ENCODE measurements at regions not wholly inside any gene's neighbourhood (a gene's known extent, or its start where the extent isn't known, plus 50 kb on each side); places are given as distances from the start of the nearest gene placed in this dataset.

DNA sequence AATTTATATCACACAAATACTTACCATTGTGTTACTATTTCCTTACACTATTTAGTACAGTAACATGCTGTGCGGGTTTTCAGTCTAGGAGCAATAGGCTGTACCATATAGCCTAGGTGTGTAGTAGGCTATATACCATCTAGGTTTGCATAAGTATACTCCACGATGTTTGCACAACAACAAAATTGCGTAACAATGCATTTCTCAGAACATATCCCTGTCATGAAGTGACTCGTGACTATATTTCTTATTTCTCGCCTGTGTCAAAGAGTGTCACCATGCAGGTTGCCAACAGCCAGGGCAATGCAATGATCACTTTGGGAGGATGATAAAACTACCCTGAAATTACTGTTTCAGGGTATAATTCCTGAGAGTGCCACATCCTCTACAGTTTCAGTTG, 65.6 kb upstream of the CD180 start:
- peaks cover 3% of the 10 kb centered on the region for H3K9me3 Mint-ChIP-seq (ENCODE audit: low read depth, unreplicated experiment)
- CTCF ChIA-PET: no interaction called here
- no TSS peak for BruUV-seq (replicated peaks)
- H3K4me3 Mint-ChIP-seq (ENCODE audit: low read depth, unreplicated experiment): no peak overlapping the region
- H3K4me1 Mint-ChIP-seq (ENCODE audit: low read depth, unreplicated experiment): peaks cover 6% of the 10 kb centered on the region
- intact Hi-C loops (cut with micrococcal nuclease; ENCODE audit: unreplicated experiment): no loop called here
- no peaks in the 10 kb centered on the region for H3K36me3 Mint-ChIP-seq (ENCODE audit: insufficient read depth, unreplicated experiment)
- no peak for DNase-seq
- H3K27ac Mint-ChIP-seq (ENCODE audit: unreplicated experiment): no peak overlapping the region
- TF ChIP-seq, protein P1, sequence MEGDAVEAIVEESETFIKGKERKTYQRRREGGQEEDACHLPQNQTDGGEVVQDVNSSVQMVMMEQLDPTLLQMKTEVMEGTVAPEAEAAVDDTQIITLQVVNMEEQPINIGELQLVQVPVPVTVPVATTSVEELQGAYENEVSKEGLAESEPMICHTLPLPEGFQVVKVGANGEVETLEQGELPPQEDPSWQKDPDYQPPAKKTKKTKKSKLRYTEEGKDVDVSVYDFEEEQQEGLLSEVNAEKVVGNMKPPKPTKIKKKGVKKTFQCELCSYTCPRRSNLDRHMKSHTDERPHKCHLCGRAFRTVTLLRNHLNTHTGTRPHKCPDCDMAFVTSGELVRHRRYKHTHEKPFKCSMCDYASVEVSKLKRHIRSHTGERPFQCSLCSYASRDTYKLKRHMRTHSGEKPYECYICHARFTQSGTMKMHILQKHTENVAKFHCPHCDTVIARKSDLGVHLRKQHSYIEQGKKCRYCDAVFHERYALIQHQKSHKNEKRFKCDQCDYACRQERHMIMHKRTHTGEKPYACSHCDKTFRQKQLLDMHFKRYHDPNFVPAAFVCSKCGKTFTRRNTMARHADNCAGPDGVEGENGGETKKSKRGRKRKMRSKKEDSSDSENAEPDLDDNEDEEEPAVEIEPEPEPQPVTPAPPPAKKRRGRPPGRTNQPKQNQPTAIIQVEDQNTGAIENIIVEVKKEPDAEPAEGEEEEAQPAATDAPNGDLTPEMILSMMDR (IDR thresholded peaks at IDR 0.05; ENCODE audit: unreplicated experiment): no peak
- H3K27me3 Mint-ChIP-seq (ENCODE audit: unreplicated experiment): no peaks in the 10 kb centered on the region

- H3K27ac Mint-ChIP-seq (ENCODE audit: unreplicated experiment): no peak overlapping the region
Measured at GRCh38 chr5:67259548-67260215, 63.1 kb upstream of the CD180 start.

DNA sequence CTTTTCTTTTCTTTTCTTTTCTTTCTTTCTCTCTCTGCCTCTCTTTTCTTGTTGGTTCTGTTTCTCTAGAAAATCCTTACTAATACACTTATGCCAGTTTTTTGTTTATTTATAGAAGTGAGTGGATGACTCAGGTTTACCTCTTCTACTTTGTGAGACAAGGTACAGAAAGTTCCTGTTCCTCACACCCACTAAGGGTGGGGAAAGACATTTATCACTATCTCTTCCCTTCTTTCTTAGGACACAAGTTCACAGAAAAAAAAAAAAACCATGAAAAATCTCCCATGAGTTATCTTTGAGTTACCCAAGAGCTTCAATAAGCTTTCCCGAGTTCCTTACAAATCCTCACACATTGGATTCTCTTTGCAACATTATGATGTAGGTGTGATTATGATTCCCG, 60.9 kb upstream of the CD180 start:
- peaks cover 3% of the 10 kb centered on the region for H3K9me3 Mint-ChIP-seq (ENCODE audit: low read depth, unreplicated experiment)
- no TSS peak for BruUV-seq (replicated peaks)
- no peak overlapping the region for H3K27ac Mint-ChIP-seq (ENCODE audit: unreplicated experiment)
- no peak for DNase-seq
- intact Hi-C loops (cut with micrococcal nuclease; ENCODE audit: unreplicated experiment): no loop called here
- H3K27me3 Mint-ChIP-seq (ENCODE audit: unreplicated experiment): no peaks in the 10 kb centered on the region
- CTCF ChIA-PET: no interaction called here
- H3K36me3 Mint-ChIP-seq (ENCODE audit: insufficient read depth, unreplicated experiment): no peaks in the 10 kb centered on the region
- TF ChIP-seq, protein P1 (IDR thresholded peaks at IDR 0.05; ENCODE audit: unreplicated experiment): no peak
- peaks cover 9% of the 10 kb centered on the region for H3K4me1 Mint-ChIP-seq (ENCODE audit: low read depth, unreplicated experiment)
- H3K4me3 Mint-ChIP-seq (ENCODE audit: low read depth, unreplicated experiment): no peak overlapping the region

More at GRCh38 chr5:67259548-67260215, 63.1 kb upstream of the CD180 start:
- H3K9me3 Mint-ChIP-seq (ENCODE audit: low read depth, unreplicated experiment): peaks cover 3% of the 10 kb centered on the region
- DNase-seq: no peak
- CTCF ChIA-PET: no interaction called here
- peaks cover 9% of the 10 kb centered on the region for H3K4me1 Mint-ChIP-seq (ENCODE audit: low read depth, unreplicated experiment)
- BruUV-seq (replicated peaks): no TSS peak
- H3K27me3 Mint-ChIP-seq (ENCODE audit: unreplicated experiment): no peaks in the 10 kb centered on the region
- TF ChIP-seq, protein P1 (IDR thresholded peaks at IDR 0.05; ENCODE audit: unreplicated experiment): no peak
- intact Hi-C loops (cut with micrococcal nuclease; ENCODE audit: unreplicated experiment): no loop called here
- no peak overlapping the region for H3K4me3 Mint-ChIP-seq (ENCODE audit: low read depth, unreplicated experiment)
- no peaks in the 10 kb centered on the region for H3K36me3 Mint-ChIP-seq (ENCODE audit: insufficient read depth, unreplicated experiment)

GRCh38 chr5:67257077-67257476, 60.5 kb upstream of the CD180 start:
- DNase-seq: no peak
- no peaks in the 10 kb centered on the region for H3K27me3 Mint-ChIP-seq (ENCODE audit: unreplicated experiment)
- intact Hi-C loops (cut with micrococcal nuclease; ENCODE audit: unreplicated experiment): no loop called here
- H3K36me3 Mint-ChIP-seq (ENCODE audit: insufficient read depth, unreplicated experiment): no peaks in the 10 kb centered on the region
- BruUV-seq (replicated peaks): no TSS peak
- TF ChIP-seq, protein P1 (IDR thresholded peaks at IDR 0.05; ENCODE audit: unreplicated experiment): no peak
- peaks cover 3% of the 10 kb centered on the region for H3K9me3 Mint-ChIP-seq (ENCODE audit: low read depth, unreplicated experiment)
- CTCF ChIA-PET: no interaction called here
- no peak overlapping the region for H3K27ac Mint-ChIP-seq (ENCODE audit: unreplicated experiment)
- peaks cover 9% of the 10 kb centered on the region for H3K4me1 Mint-ChIP-seq (ENCODE audit: low read depth, unreplicated experiment)
- no peak overlapping the region for H3K4me3 Mint-ChIP-seq (ENCODE audit: low read depth, unreplicated experiment)
